GM21717 (cell line): ENCODE measurements at regions not wholly inside any gene's neighbourhood (a gene's known extent, or its start where the extent isn't known, plus 50 kb on each side); places are given as distances from the start of the nearest gene placed in this dataset.

ENCODE experiments used
- ATAC-seq: cut with Tn5 transposase; IDR thresholded peaks from one replicate; pipeline ENCODE4 v1.9.1; 2021; ENCODE audit warnings: mild to moderate bottlenecking, moderate library complexity; ENCODE audit not compliant: unreplicated experiment

DNA sequence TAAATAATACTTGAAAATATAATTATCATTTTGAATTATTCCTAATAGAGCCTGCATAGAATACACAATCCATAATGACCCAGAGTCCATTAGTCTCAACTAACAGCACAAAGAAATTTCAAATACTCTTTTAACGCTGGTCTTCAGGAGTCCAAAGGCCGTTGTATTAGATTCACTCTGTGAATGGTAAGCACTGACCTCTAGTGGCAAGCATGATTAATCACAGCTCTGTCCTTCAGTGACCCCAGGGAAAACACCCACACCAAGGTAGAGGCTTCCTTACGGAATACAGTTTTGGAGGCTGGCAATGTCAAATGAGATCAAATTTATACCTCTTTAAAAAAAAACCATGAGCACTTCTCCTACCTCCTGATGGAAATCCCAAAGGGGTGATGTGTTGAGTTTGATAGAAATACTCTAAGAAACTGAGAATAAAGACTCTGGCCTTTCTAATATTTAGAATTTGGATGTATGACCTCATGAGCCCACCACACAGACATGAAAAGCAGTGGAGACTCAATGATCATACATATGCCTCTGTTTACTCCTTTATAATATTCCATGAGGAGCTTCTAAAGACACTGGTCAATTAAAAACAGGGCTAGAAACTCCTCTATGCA is 147.2 kb upstream of the DKK2 start:
- ATAC-seq, result peak; percentile 97

DNA sequence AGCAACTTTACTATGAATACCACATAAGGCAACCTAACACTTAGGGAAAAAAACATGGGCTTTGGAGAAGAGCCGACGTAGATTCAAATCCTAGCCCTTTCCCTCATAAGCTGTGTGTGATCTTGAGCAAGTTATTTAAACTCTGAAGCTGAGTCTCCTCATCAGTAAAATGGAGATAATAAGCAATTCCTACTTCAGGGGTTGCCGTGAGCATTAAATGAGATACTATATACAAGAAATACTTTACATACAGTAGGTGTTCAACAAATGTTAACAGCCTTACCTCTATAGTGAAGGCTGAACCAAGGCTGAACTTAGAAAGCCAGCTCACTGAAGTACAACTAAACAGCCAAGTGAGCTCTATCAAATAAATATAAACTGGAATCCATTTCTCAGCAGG is 146.2 kb upstream of the DKK2 start:
- no peak for ATAC-seq

DNA sequence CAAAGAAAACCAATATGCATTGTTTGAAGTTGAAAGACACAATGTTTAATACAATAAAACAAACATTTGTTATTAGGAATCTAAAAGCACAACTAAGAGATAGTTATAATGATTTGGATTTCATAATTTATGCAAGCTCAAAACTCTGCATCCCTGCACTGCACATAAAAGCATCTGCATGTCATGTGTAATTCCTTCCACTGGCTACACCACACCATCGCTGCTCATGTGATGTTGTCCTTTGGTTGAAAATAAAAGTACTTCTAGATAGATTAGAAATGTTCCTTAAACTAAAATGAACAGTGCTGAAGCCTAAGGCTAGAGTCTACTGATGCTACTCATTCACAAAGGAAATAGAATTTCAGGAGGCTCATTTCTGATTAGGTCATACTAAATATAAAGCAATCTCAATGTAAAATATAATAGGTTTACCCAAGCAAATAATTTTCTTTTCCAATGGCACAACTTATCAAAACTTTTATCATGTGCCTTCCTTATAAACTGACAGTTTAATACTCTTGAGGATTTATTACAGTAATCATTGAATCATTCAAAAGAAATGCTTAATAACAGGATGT is 130.8 kb upstream of the DKK2 start:
- ATAC-seq, result no peak

DNA sequence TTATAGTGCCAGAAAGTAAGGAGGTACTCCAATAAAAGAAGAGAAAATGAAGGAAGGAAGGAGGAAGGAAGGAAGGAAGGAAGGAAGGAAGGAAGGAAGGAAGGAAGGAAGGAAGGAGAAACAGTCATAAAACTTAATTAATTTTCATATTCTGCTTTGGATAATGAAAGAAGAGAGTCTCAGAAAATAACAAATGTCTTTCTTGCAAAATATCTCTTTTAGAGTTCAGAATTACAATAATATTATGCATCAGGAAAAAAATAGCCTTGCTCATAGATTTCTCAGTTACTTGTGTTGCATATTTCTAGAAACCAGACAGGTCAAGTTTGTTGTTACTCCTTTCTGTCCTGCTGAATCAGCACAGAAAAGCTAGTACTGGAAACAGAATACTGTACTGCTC is 130.1 kb upstream of the DKK2 start:
- no peak for ATAC-seq

DNA sequence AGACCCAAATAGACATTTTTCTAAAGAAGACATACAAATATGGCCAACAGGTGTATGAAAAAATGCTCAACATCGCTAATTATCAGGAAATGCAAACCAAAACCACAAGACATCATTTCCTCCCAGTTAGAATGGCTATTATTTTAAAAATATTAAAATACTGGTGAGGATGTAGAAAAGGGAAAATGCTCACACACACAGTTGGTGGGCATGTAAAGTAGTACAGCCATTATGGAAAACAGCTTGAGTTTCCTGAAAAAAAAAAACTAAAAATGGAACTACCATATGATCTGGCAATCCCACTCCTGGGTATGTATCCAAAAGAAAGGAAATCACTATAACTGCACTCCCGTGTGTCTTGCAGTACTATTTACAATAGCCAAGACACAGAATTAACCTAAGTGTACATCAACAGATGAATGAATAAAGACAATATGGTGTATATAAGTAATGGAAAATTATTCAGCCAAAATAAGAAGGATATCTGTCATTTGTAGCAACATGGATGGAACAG is 128.9 kb upstream of the DKK2 start:
- no peak for ATAC-seq

DNA sequence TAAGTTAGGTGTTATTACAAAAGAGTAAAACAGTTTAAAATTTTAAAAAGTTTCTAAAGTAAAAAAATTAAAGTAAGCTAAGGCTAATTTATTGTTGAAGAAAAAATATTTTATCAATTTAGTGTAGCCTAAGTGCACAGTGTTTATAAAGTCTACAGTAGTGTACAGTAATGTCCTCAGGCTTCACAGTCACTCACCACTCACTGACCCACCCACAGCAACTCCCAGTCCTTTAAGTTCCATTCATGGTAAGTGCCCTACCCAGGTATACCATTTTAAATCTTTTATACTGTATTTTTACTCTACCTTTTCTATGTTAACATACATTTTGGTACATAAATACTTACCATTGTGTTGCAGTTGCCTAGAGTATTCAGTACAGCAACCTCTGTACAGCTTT is 120.3 kb upstream of the DKK2 start:
- ATAC-seq, result no peak

DNA sequence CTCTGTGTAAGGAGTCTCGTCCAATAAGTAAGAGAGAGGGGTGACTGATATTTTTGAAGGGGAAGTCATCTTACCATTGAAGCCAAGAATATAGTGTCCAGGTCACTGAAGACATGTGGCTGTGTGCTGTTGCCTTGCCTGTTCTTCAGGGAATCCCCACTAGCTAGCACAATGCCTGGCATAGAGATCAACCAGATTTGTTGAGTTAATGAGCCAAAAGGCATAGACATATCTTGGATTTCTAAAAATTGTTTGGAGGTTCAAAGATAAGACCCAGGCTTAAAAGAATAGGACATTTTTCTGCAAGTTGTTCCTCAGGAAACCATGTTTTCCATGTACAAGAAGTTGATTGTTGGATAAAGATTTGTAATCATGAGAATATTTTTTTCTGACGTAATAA is 119.3 kb upstream of the DKK2 start:
- no peak for ATAC-seq

DNA sequence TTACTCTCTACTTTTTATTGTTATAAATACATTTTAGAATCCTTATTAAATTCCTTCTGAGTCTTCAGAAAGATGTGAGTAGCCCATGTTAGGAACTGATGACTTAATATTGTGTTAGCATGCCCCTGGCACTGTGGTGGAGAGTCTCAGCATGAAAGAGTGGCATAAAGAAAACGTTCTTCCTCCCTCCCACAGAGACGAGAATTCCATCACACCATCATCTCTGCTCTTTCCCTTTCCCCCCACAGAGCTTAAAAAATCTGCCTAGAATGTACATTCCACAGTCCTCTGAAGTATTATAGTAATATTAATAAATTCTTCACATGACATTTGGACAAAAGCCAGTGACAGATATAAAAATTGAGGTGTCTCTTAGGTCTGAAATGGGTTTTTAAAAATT is 117.8 kb upstream of the DKK2 start:
- no peak for ATAC-seq

DNA sequence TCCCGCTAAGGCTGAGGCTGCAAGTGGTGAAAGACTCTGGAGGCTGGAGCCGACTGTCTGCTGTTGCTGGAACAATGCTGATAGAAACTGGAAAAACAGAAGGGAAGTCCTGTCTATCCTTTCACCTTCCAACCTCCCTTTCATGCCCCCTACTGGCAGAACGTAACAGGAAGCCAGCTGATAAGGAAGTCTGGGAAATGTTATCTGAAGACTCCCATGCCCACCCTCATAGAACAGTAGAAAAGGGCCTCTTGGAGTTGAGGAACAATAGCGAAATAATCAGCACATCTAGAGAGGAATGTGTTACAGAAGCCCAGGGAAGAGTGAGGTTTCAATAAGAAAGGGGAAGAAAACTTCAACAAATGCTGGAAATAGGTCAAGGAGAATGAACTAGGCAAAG is 117.1 kb upstream of the DKK2 start:
- no peak for ATAC-seq

DNA sequence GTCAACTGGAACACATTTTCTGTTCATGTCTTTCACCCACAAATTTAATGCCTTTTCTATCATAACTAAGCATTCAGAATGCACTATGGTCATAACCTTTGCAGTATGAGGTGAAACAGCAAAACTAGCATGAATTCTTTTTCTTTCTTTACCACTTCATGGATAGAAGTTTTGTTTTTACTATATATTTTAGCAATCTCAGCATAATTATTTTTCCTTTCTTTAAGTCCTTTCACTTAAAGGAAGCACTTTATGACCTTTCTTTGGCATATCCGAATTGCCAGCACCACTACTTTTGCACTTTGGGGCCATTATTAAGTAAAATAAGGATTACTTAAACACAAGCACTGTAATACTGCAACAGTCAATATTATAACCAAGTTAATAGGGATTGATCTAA is 115.1 kb upstream of the DKK2 start:
- ATAC-seq, result no peak

DNA sequence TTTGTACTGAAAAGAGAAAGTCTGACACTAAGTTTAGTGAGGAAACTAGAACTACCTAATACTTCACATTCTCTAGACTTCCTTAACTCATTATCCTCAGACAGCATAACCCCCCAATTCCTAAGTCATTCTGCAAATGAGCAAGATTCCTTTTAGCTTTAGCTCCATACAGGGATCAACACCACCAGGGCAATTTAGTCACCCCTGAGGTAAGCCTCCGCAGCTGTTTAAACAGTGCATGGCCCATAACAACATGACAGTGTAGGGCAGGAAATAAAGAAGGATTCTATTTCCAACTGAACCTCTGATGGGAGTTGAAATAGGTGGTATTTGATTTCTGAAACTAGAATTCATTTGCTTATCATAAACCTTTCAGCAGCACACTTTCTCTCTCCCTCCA is 112.8 kb upstream of the DKK2 start:
- no peak for ATAC-seq

DNA sequence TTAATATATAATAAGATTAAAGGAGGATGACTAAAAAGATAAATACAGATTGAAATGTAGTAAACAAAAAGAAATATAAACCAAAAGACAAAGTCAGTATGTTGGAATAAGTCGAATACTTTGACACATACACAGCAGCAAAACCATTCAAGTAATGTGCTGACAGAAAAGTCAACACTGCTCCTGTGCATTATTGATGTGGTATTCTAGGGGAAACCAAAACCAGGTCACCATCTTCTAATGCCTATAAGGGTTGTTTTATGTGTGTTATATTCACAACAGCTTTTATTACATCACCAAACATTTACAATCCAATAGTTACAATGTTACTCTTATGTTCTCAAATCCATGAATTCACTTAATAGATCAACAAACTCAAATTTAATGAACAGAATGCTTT is 111.8 kb upstream of the DKK2 start:
- no peak for ATAC-seq

DNA sequence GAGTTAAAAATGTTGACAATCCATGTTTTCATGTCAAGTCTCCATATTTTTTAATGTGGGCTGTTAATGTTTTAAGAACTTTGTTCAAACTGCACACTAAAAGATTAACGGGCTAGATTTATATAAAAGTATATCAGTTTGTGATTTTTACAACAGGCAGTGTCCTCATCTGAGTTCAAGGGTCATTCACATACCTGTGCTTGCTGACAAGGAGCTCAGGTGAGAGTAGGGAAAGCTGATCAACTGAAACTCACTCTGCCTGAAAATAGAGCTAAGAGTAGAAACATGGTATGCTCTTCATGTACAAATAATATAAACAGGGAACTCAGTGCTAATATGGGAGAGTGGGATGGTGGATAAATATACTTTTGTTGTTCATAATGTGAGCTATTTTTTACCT is 102.3 kb upstream of the DKK2 start:
- ATAC-seq, result no peak

DNA sequence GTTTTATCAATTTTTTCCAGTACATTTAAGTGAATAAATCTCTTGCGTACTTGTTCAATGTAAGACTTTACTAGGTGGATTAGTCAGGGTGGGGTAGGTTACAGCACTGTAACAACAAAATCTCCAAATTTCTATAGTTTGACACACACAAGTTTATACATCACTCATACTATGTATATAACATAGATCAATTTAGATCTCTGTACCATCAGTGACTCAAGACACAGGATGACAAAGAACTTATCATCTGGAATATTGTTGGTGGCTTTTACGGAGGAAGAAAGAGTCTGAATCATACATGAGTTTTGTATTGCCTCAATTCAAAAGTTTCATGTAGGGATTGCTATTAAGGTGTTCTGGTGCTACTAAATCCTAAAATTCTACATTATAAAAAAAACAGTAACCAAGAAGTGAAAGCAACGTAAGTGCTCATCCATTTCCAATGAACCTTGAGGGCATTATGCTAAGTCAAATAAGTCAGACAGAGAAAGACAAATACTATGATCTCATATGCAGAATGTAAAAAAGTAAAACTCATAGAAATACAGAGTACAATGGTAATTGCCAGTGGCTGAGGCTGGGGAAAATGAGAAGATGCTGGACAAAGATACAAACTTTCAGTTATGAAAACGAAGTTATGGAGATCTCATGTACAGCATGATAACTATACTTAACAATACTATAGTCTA is 98.0 kb upstream of the DKK2 start:
- ATAC-seq, result no peak

DNA sequence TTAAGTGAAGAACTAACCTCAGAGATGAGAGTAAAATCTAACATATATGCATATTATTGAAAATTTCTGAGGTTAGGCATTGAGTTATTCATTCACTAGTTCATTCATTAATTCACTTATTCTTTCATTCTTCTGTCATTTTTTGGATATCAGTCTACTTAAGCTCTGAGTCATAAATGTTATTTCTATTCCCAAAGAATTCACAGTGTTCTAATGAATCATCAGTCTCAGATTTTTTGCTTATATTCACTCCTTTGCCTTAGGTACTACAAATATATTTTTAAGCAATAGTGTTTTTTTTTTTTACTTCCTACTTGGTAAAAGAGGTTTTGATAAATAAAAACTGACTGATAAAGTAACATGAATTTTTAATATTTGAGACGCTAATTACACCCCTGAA is 95.2 kb upstream of the DKK2 start:
- no peak for ATAC-seq

DNA sequence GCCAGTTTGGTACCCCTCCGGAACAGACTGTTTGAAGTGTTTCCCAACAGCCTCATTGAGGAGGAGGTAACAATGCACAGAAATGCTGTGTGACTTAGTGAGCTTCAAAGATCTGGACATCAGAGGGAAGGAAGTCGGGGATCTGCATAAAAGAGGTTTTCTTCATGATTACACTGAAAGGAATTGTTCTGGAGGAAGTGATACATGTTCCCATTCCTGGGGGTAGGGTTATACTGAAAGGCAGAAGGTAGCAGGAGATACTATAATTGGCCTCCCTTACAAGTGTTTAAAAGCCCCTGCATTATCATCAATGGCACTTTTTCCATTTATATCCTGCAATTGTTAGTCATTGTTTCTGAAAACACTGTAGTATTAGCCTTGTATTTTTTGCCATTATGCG is 94.0 kb upstream of the DKK2 start:
- ATAC-seq, result no peak

DNA sequence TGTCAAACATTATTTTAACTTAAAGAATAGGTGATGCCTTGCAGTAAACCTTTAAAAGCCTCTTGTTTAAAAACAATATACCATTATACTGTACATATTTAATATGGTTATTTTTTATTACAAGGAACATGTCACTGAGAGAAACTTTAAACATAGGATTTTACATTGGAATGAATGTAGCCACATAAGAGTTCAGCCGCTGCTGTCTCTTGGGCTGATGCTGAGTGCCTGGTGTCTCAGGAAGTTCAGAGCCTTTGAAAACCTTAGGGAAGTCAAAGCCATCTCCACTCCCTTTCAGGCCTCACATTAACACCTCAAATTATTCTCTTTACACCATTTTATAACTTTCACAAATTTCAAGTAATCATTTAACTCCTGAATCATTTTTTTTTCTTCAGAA is 93.5 kb upstream of the DKK2 start:
- ATAC-seq, result no peak

DNA sequence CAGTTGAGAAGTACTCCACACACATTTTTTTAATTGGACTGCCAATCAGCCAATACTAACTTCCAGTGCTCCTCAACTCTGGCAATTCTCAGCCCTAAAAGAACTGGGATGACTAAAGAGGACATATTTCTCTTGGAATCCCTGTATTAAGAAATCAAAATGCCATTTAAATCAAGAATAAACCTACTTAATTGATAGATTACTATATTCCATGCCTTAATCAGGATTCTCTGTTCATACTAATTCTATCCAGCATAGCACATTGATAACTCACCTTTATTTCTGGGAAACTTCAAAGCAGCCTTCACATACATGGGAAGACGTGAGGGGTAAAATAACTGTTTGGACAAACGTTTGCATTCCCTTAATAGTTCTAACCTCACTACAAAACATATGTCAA is 93.0 kb upstream of the DKK2 start:
- no peak for ATAC-seq

DNA sequence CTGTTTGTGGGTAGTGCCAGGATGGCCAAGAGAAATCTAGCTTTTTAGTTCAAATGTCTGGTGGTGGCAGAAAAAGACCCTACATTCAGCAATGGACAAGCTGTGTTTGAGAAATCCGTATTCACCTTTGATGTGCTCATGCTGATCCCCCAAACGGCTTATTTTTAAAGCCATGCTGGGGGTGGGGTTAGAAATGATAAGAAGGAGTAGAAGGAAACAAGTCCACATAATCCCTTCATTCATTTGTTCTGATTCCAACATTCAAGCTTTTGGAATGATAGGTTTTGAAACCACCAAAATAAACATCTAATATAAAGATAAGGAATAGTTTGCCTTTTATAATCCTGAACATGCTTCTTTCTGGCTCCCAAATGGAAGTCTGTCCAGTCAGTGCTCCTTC is 92.0 kb upstream of the DKK2 start:
- no peak for ATAC-seq

DNA sequence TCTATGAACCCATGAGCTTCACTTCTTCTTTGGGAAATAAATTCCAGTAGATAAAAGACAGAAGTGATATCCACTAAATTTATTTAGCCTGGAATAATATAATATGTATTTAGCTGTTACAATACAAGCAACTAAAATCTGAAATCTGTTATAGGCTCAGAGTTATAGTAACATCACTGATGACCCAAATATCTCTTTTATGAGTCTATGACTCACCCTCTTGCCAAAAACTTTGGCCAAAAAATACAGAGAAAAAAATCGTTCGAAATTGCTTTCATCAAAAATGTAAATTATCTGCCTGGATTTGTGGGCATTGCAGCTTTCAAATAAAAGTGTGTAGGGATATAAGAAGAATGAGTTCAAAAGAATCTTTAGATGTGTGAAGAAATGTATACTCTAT is 89.4 kb upstream of the DKK2 start:
- no peak for ATAC-seq

DNA sequence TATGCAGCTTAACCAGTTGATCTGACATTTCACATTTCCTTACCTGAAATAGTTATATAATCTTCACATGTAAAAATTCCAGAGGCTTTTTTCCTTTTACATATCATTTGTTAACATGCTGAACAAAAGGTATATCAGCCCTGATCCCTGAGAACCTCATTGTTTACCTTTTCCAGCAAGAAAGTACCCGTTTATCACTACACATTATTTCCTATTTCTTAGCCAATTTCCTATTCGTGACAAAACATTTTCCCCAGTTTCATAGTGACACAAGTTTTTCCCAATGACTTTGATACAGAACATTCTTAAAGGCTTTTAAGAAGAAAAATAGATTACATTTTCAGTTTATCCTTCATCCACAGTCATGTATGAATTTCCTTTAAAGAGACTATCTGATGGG is 86.6 kb upstream of the DKK2 start:
- ATAC-seq, result no peak

DNA sequence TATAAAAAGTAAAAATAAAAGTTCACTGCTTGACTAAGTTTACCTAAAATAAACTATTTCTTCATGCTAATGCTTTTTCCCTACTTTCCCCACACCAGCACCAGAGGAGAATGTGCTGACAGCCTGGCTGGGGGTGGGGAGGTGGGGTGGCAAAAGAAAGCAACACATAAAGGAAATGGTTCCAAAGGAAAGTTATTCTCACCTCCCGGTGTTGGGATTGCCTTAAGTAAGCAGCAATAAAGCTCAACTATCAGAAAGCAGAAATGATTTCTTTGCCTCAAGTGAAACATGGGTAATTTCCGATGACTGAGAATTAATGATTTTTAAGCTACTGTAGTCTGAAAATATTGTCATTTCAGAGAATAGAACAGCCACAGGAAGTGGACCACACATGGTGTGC is 84.5 kb upstream of the DKK2 start:
- ATAC-seq, result no peak

DNA sequence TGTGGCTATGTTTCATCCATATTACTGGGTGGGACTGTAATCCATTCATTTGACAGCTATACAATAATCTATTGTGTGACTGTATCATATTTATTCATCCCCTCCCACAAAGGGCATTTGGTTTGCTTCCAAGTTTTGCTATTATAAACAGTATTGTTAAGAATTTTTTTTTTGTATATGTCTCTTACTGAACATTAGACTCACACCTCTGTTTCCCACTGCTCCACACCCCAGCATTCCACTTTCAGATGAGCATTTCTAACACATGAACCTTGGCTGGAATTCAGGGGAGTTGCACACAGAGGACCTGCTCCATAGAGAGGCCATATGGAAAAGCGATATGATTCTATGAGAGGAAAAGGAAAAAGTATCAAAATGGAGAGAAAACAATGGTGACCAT is 81.6 kb upstream of the DKK2 start:
- no peak for ATAC-seq
